GM12878 (cell line): ENCODE measurements at regions not wholly inside any gene's neighbourhood (a gene's known extent, or its start where the extent isn't known, plus 50 kb on each side); places are given as distances from the start of the nearest gene placed in this dataset.

Source experiments
- ASH2L ChIP-seq: fragments of 300-600, 200-600 bp; sonication (generic); IDR thresholded peaks from 2 replicates; pipeline ENCODE4 v1.6.1; 2017; ENCODE audit warnings: low read depth, mild to moderate bottlenecking, borderline replicate concordance
- BCLAF1 ChIP-seq: fragments of 450-650 bp; IDR thresholded peaks from 2 replicates; pipeline ENCODE4 v1.6.1; 2017; ENCODE audit warnings: antibody characterized with exemption, mild to moderate bottlenecking, moderate library complexity
- CREM ChIP-seq: IDR thresholded peaks from 2 replicates; pipeline ENCODE4 v1.6.1; 2014; ENCODE audit warnings: antibody characterized with exemption, low read depth
- CTCF ChIP-seq, 3 experiments: IDR thresholded peaks in 2 of 3; conservative IDR thresholded peaks in 1 of 3; 2 replicates each; pipeline ENCODE4 v1.5.1; 2011; ENCODE audit warnings: low read depth in 3 of 3, low read length in 3 of 3, mild to moderate bottlenecking in 3 of 3, control low read depth in 2 of 3, moderate library complexity in 2 of 3, inconsistent platforms in 1 of 3, mixed read lengths in 1 of 3; ENCODE audit not compliant: control insufficient read depth in 2 of 3, insufficient read depth in 1 of 3; ENCODE audit errors: extremely low read depth in 1 of 3
- NR2C2 ChIP-seq: IDR thresholded peaks from 2 replicates; pipeline ENCODE4 v1.6.1; 2011; ENCODE audit warnings: borderline replicate concordance, low read depth; ENCODE audit not compliant: control insufficient read depth, insufficient read length
- PML ChIP-seq: IDR thresholded peaks from 2 replicates; pipeline ENCODE4 v1.6.1; 2012; ENCODE audit warnings: low read length, inconsistent platforms
- POLR2A ChIP-seq: IDR thresholded peaks from 2 replicates; pipeline ENCODE4 v1.6.1; 2011; ENCODE audit warnings: low read depth, mild to moderate bottlenecking, low read length
- POLR2AphosphoS5 ChIP-seq: IDR thresholded peaks from 2 replicates; pipeline ENCODE4 v1.6.1; 2011; ENCODE audit warnings: mild to moderate bottlenecking, low read length, inconsistent platforms
- SIX5 ChIP-seq: IDR thresholded peaks from 2 replicates; pipeline ENCODE4 v1.6.1; 2011; ENCODE audit warnings: mild to moderate bottlenecking, low read depth, low read length, moderate library complexity; ENCODE audit not compliant: severe bottlenecking
- ZNF687 ChIP-seq: fragments of 450-650 bp; IDR thresholded peaks from 2 replicates; pipeline ENCODE4 v1.6.1; 2017; ENCODE audit warnings: mild to moderate bottlenecking, moderate library complexity
- TF ChIP-seq, protein P1 (sequence below): IDR thresholded peaks from 2 replicates; pipeline ENCODE4 v1.6.1; 2012; ENCODE audit warnings: low read depth, low read length, improper control_type of control experiment

DNA sequence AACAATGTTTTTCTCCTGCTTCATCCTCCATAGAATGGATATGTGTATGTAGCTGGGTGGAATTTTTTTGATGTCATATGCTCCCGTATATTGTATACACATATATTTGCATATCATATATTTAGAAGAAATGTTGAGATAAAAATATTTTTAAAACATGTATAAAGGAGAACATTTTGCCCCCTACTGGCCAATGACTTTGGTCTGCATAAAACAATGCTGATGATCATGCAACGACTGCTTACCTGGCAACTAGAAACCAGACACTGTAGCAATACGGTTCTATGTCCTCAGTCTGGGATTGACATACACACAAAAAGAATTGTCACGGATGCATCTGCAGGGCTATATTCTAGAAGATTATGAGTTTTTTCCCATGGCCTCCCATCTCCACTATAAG lies 503.6 kb downstream of the ELAVL2 start:
- TF ChIP-seq BCLAF1 (no peak), SIX5 (no peak), CREM (no peak), CTCF (IDR thresholded peaks at IDR 0.05 in 2 of 3, conservative IDR thresholded peaks at IDR 0.05 in 1 of 3; ENCODE audit: control insufficient read depth in 2 of 3, extremely low read depth in 1 of 3, insufficient read depth in 1 of 3, low read depth in 3 of 3, low read length in 3 of 3) (peak in 1 of 3 experiments; percentile 3; a peak in 1 of 6 replicates), POLR2AphosphoS5 (no peak), NR2C2 (no peak), PML (no peak), ZNF687 (no peak), ASH2L (no peak), POLR2A (no peak)
- TF ChIP-seq, protein P1, sequence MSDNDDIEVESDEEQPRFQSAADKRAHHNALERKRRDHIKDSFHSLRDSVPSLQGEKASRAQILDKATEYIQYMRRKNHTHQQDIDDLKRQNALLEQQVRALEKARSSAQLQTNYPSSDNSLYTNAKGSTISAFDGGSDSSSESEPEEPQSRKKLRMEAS: no peak
